ENCODE measurements at regions not wholly inside any gene's neighbourhood (a gene's known extent, or its start where the extent isn't known, plus 50 kb on each side); places are given as distances from the start of the nearest gene placed in this dataset.

GRCh38 chr1:108050911-108051629 lies 86.1 kb upstream of the VAV3 start:
- peak; percentile 86 for DNase-seq

GRCh38 chr1:108050158-108050557 lies 85.2 kb upstream of the VAV3 start:
- DNase-seq, result peak; percentile 50

GRCh38 chr1:108049178-108049819 lies 84.3 kb upstream of the VAV3 start:
- DNase-seq, result peak; percentile 63

GRCh38 chr1:108048301-108049177 lies 83.6 kb upstream of the VAV3 start:
- no peak for DNase-seq

GRCh38 chr1:108047085-108047484 lies 82.1 kb upstream of the VAV3 start:
- DNase-seq, result no peak

- DNase-seq, result no peak
These were observed 81.0 kb upstream of the VAV3 start for GRCh38 chr1:108046026-108046425.

GRCh38 chr1:108045460-108045859 lies 80.5 kb upstream of the VAV3 start:
- no peak for DNase-seq

- DNase-seq, result no peak
These were observed 79.3 kb upstream of the VAV3 start for GRCh38 chr1:108044318-108044717.

- DNase-seq, result no peak
These were observed 78.7 kb upstream of the VAV3 start for GRCh38 chr1:108043707-108044106.

GRCh38 chr1:108042610-108043009 lies 77.6 kb upstream of the VAV3 start:
- no peak for DNase-seq

GRCh38 chr1:108041360-108042142 lies 76.6 kb upstream of the VAV3 start:
- no peak for DNase-seq

GRCh38 chr1:108038653-108039236 lies 73.8 kb upstream of the VAV3 start:
- DNase-seq, result no peak

GRCh38 chr1:108036796-108037562 lies 72.0 kb upstream of the VAV3 start:
- DNase-seq, result no peak

GRCh38 chr1:108034396-108034795 lies 69.4 kb upstream of the VAV3 start:
- no peak for DNase-seq

- no peak for DNase-seq
These were observed 68.6 kb upstream of the VAV3 start for GRCh38 chr1:108033550-108033951.

GRCh38 chr1:108028841-108029388 lies 63.9 kb upstream of the VAV3 start:
- DNase-seq, result no peak

GRCh38 chr1:108027389-108027788 lies 62.4 kb upstream of the VAV3 start:
- no peak for DNase-seq

GRCh38 chr1:108017698-108018097 lies 52.7 kb upstream of the VAV3 start:
- no peak for DNase-seq

GRCh38 chr1:108016451-108016920 lies 51.5 kb upstream of the VAV3 start:
- DNase-seq, result peak; percentile 75

Measured in dermis blood vessel endothelial cell (primary cell).